ENCODE measurements at regions not wholly inside any gene's neighbourhood (a gene's known extent, or its start where the extent isn't known, plus 50 kb on each side); places are given as distances from the start of the nearest gene placed in this dataset.

DNA sequence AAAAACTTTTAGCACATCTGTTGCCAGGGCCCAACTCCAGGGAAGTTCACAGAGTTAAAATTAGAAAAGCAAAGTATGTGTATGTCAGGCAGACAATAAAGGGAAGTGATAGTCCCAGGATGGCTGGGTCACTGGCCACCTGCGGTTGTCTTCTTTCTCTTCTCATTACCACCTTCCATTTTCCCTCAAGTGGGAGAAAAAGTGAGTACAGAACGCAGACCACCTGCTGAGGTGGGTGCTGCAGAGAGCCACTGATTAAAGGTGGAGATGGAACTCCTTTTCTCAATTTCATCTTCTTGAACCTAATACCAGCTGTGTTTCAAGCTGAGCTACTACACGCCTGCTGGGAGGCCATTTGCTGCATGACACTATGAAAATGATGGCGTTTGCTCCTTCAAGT, 88.8 kb upstream of the PDE4B start:
- TF ChIP-seq POLR2A (IDR thresholded peaks at IDR 0.05): no peak
- TF ChIP-seq, protein P1, sequence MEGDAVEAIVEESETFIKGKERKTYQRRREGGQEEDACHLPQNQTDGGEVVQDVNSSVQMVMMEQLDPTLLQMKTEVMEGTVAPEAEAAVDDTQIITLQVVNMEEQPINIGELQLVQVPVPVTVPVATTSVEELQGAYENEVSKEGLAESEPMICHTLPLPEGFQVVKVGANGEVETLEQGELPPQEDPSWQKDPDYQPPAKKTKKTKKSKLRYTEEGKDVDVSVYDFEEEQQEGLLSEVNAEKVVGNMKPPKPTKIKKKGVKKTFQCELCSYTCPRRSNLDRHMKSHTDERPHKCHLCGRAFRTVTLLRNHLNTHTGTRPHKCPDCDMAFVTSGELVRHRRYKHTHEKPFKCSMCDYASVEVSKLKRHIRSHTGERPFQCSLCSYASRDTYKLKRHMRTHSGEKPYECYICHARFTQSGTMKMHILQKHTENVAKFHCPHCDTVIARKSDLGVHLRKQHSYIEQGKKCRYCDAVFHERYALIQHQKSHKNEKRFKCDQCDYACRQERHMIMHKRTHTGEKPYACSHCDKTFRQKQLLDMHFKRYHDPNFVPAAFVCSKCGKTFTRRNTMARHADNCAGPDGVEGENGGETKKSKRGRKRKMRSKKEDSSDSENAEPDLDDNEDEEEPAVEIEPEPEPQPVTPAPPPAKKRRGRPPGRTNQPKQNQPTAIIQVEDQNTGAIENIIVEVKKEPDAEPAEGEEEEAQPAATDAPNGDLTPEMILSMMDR (IDR thresholded peaks at IDR 0.05): no peak

All from right lobe of liver (tissue), 4 donors.